NCI-H510A (cell line): ENCODE measurements at regions not wholly inside any gene's neighbourhood (a gene's known extent, or its start where the extent isn't known, plus 50 kb on each side); places are given as distances from the start of the nearest gene placed in this dataset.
"Not testable (repeated sequence)": the region's sequence is repeated elsewhere in the genome, so short reads cannot be mapped to it uniquely, and the experiment has no call there.

Experiments used
- DNase-seq: peaks from one replicate; lab custom pipeline; 2025; lab: John Stamatoyannopoulos, UW

DNA sequence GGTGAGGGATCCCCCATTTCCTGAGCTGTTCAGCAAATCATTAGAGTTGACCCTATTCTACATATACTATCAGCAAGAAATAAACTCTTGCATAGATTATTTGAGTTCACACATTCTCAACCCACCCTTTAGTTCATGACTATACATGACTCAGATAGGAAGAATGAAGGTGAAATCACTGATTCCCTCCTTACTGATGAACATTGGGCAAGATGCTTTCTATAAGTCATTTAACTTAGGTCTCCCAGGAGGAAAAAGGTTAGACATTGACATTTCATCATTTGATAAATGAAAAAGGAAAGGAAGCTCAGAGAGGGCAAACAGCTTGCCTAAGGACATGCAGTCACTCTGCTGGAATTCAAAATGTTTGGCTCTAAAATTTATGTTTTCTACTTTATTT lies 408.0 kb downstream of the TMEM182 start:
- DNase-seq, result no peak

- DNase-seq, result no peak
These were observed 411.0 kb downstream of the TMEM182 start for GRCh38 chr2:103172821-103173220.

DNA sequence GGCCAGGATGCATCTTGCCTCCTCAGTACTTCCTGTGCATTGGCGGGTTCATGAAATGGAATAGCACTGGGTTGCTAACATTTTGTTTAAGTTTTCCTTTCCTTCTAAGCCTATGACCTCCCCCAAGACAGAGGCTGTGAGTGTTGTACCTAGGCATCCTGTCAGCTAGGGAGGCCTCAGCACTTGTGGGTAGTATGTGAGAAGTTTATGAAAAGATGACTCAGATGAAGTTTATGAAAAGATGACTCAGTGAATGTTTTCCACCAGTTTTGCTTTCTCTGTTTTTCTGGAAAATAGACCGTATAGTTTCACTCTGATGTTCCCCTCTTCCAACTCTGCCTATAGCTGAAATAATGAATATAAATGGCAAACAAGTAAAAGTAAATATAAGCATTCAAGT lies 412.9 kb downstream of the TMEM182 start:
- no peak for DNase-seq

DNA sequence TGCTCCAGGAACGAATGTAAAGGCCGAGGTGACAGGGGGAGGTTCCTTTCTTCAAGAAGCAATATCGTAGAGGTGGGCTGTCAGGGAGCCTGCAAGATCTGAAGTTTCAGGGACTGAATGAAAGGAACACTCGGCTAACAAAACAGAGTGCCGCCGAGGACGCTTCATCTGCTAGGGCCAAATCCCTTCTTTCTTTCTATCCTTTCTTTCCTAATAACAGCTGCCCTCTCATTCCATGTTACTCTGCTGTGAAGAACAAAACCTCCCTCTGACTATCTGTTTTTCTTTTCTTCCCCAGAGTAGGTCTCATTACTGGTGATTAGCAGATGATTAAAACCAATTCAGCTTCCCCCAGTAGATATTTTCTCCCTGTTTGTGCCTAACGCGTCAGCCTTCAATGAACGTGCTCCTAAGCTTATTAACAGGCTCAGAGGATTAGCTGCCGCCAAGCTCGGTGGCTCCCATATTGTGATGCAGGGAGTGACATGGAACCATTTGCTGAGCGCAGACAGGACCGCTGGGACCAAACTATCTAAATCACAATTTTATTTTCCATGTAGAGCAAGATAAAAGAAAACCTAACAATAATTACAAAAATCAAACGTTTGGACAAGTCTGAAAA lies 414.6 kb downstream of the TMEM182 start:
- no peak for DNase-seq

DNA sequence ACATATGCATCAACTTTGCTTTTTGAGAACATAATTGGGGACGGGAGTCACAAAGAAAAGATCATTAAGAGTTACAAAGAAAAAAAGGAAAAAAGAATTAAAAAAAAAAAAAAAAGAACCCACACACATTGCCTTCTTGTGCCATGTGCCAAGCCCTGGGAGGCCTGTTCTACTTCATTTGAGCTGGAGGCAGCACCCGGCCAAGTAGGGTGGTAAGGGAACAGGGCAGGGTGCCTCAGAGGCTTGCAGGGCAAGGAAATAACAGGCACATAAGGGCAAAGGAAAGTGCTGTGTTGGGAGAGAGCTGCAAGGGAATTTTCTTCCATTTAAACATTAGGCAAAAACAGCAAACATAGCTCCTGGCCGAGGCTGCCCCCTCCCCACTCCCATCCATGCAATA lies 418.0 kb downstream of the TMEM182 start:
- DNase-seq, result no peak

- no peak for DNase-seq
These were observed 421.2 kb downstream of the TMEM182 start for GRCh38 chr2:103183061-103183460.

GRCh38 chr2:103196802-103197201 lies 435.0 kb downstream of the TMEM182 start:
- no peak for DNase-seq

DNA sequence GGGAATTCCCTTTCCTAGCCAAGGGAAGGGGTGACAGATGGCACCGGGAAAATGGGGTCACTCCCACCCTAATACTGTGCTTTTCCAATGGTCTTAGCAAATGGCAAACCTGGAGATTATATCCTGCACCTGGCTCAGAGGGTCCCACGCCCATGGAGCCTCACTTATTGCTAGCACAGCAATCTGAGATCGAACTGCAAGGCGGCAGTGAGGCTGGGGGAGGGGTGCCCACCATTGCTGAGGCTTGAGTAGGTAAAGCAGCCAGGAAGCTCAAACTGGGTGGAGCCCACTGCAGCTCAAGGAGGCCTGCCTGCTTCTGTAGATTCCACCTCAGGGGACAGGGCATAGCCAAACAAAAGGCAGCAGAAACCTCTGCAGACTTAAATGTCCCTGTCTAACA lies 438.9 kb downstream of the TMEM182 start:
- not testable (repeated sequence) for DNase-seq

- no peak for DNase-seq
These were observed 447.1 kb downstream of the TMEM182 start for GRCh38 chr2:103208916-103209315.

DNA sequence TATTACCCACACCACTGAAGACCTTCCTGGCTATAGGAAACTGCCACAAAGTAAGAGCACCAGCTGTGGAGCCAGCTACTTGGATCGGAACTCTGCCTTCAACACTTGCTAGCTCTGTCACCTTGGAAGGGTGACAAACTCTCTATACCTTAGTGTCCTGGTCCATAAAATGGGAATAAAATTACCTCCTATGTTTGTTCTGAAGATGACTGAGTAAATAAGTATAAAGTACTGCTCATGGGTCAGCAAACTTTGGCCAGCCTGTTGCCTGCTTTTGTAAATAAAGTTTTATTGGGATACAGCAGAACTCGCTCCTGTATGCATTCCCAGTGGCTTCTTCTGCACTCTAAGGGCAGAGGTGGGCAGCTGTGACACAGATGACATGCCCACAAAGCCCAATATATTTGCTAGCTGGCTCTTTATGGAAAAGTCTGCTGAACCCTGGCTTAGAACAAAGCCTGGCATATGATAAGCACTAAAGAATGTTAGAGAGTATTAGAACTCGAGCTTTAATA lies 451.3 kb downstream of the TMEM182 start:
- DNase-seq, result no peak

DNA sequence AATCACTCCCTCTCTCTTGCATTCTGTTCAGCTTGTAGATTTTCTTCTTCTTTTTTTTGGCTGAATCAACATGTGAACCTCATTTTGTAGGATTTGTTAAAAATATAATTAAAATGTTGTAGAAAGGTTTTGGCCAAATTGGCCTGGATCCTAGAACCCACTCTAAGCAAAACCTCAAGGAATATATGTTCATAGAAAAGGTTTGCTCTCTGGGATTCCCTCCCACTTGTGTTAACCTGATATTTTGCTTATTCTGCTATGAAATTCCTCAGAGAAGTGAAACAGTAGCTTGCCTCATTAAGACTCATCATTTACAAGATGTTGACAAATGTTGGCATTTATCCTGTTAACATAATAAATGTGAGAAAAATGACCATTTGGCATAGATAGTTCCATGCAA lies 456.7 kb downstream of the TMEM182 start:
- DNase-seq, result no peak

DNA sequence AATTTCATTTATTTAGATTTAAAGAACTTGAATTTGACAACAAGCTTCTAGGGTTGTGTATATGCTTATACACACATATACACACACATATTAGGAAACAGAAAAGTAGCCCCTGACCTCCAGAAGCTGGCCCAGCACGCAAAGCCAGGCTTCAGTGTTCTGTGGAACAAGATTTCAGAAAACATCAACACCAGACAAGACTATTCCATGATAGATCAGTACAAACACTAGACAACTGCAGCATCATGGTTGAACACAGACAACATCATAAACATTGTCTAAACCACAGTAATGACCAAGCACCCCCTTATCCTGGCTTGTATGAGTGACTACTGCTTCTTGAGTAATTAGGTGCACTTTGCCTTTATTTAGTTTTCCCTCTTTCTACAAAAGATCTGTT lies 457.6 kb downstream of the TMEM182 start:
- DNase-seq, result no peak

GRCh38 chr2:103222969-103223368 lies 461.1 kb downstream of the TMEM182 start:
- DNase-seq, result no peak

DNA sequence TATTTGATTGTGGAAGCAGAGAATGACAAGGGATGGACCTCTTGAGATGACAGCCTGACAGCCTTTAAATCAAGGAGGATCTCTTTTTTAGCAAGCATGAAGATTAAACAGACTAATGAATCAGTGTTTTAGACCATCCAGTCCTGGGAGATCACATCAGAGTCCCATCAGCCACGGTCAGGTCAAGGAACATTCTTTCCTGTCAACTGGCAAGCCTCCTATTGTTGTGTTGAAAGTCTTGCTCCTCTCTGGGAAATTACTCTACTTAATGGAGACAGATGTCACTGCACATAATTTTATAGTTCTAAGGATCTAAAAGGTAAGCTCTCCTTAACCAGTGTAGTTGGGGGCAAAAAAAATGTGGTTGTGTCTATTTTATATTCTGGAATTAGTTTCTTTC lies 469.0 kb downstream of the TMEM182 start:
- DNase-seq, result no peak

GRCh38 chr2:103232865-103233264 lies 471.0 kb downstream of the TMEM182 start:
- DNase-seq, result no peak

DNA sequence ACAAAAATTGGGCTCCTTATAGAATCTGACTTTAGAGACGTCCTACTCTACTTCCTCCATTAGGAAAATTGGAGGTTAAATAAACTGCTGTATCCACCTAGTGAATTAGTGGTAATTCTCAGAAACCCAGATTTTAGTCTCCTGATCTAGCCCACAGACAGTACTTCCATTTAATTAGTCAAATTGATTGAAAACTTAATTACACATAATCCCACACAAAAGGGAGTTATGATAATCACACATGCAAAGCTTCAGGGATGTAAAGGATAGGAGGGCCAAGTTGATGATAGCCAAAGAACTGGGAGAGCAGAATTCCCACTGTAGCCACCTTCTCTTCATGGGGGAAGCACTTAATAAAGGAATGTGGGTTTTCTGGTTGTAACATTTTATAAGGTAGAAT lies 471.9 kb downstream of the TMEM182 start:
- DNase-seq, result no peak

GRCh38 chr2:103235283-103235682 lies 473.5 kb downstream of the TMEM182 start:
- DNase-seq, result no peak

DNA sequence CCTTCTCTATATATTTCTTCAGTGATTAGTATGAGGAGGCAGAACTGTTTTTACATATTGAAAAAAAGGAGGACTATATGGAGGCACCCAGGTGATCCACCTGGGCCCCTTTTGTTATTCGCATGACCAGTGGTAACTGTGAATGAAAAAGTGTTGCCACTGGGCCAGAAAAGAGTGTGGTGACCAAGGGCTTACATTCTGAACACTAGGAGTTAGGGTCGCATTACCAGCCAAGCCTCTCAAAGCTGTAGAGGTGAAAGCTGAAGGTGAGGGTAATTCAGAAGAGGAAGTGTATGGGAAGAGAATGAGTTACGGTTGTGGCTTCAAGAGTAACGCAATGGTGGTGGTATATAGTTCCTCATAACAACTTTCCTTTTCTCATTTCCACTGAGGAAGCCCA lies 487.6 kb downstream of the TMEM182 start:
- no peak for DNase-seq

DNA sequence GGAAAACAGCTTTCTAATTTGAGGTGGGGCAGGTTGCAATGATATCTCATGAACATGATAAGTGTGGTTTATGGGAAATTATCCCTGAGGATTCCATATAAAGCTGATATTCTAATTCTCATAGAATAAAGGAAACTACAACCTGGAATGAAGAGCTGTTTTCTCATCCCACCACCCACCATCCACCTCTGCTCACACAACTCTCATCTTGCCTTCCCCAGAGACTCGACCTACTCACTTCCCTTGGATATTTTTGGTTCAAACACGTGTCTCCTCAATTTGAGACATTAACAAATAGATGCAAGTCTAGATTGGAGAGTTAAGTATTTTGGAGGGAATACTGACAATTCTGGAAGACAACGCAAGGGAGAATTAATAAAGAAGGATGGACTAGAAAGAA lies 490.9 kb downstream of the TMEM182 start:
- DNase-seq, result no peak

DNA sequence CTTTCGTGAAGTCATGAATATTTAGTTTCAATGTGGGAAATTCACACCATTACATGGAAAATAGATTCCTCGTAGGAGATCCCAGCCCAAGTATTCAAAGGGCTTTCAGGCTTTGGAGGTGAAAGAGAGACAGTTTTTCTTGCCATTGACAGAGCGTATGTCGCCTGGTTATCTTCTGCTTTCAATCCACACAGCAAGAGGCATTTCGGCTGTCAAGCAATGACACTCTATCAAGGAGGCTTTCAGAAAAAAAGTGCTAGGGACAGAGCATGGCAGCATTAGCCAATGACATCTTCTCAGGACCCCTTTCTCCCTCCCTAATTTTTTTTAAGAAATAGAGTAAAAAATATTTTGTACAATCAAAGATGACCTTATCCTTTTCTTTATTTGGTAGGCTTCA lies 492.8 kb downstream of the TMEM182 start:
- DNase-seq, result no peak

DNA sequence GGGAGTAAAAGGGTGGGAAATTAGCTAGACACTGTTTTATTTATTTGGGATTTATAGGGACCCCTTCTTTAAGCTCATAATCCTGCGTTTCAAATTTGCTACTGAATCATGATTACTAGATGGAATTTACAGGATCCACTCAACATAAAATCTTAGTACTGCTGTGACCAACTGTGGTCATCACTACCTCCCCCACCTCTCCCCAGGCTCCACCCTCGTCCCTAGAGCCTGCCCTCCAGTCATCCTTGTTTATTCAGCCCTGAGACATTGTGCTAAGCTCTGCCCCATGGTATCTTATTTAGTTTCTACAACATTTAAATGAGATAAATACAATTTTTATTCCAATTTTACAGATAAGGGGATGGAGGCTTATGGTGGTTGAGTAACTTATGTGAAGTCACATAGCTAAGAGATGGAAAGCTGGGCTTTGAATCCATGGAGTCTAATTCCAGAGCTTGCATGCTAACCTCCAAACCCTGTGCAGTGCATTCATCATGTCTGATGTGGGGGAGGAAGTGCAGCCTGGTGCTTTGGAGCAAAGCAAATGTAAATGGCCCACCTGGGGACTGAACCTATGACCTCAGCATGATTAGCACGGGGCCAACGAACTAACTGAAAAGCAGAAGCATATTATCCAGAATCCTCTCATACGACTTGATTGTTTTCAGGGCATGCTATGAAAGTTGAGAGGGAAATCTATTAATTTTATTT lies 502.4 kb downstream of the TMEM182 start:
- no peak for DNase-seq

GRCh38 chr2:103265521-103265920 lies 503.7 kb downstream of the TMEM182 start:
- no peak for DNase-seq

GRCh38 chr2:103268841-103269498 lies 507.1 kb downstream of the TMEM182 start:
- DNase-seq, result no peak
